ENCODE measurements at regions not wholly inside any gene's neighbourhood (a gene's known extent, or its start where the extent isn't known, plus 50 kb on each side); places are given as distances from the start of the nearest gene placed in this dataset.

GRCh38 chr6:4487538-4487937 is 288.7 kb upstream of the CDYL start:
- no peak for TF ChIP-seq MYC (IDR thresholded peaks at IDR 0.05; ENCODE audit: low read depth, low read length)
- TF ChIP-seq MYC (CRISPR knock-in tag; IDR thresholded peaks at IDR 0.05; ENCODE audit: borderline replicate concordance, low read depth) = no peak
- TF ChIP-seq EP300 (IDR thresholded peaks at IDR 0.05; ENCODE audit: low read length) = no peak
- TF ChIP-seq, protein P1, sequence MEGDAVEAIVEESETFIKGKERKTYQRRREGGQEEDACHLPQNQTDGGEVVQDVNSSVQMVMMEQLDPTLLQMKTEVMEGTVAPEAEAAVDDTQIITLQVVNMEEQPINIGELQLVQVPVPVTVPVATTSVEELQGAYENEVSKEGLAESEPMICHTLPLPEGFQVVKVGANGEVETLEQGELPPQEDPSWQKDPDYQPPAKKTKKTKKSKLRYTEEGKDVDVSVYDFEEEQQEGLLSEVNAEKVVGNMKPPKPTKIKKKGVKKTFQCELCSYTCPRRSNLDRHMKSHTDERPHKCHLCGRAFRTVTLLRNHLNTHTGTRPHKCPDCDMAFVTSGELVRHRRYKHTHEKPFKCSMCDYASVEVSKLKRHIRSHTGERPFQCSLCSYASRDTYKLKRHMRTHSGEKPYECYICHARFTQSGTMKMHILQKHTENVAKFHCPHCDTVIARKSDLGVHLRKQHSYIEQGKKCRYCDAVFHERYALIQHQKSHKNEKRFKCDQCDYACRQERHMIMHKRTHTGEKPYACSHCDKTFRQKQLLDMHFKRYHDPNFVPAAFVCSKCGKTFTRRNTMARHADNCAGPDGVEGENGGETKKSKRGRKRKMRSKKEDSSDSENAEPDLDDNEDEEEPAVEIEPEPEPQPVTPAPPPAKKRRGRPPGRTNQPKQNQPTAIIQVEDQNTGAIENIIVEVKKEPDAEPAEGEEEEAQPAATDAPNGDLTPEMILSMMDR (IDR thresholded peaks at IDR 0.05 in 2 of 3, conservative IDR thresholded peaks at IDR 0.05 in 1 of 3; ENCODE audit: insufficient read depth in 2 of 3, low read depth in 1 of 3, low read length in 3 of 3) = no peak
- peak; percentile 68 for TF ChIP-seq JUN (IDR thresholded peaks at IDR 0.05; ENCODE audit: borderline replicate concordance, low read depth, low read length)
- TF ChIP-seq JUN (CRISPR knock-in tag; IDR thresholded peaks at IDR 0.05; ENCODE audit: borderline replicate concordance) = no peak

All from K562 (cell line).